HG03280 (cell line): ENCODE measurements at regions not wholly inside any gene's neighbourhood (a gene's known extent, or its start where the extent isn't known, plus 50 kb on each side); places are given as distances from the start of the nearest gene placed in this dataset.

Experiments used
- ATAC-seq: cut with Tn5 transposase; IDR thresholded peaks from one replicate; pipeline ENCODE4 v1.9.1; 2021; ENCODE audit warnings: mild to moderate bottlenecking, moderate library complexity; ENCODE audit not compliant: unreplicated experiment

GRCh38 chr2:139963863-139964355, 1183.7 kb upstream of the NXPH2 start:
- no peak for ATAC-seq

GRCh38 chr2:139949242-139949972, 1169.2 kb upstream of the NXPH2 start:
- ATAC-seq = no peak

- ATAC-seq = no peak
Observed at GRCh38 chr2:139946690-139947089, 1166.5 kb upstream of the NXPH2 start.

GRCh38 chr2:139940686-139941085, 1160.5 kb upstream of the NXPH2 start:
- ATAC-seq = no peak

- no peak for ATAC-seq
Observed at GRCh38 chr2:139925903-139926302, 1145.7 kb upstream of the NXPH2 start.

GRCh38 chr2:139924070-139924469, 1143.9 kb upstream of the NXPH2 start:
- ATAC-seq = no peak

GRCh38 chr2:139918982-139919381, 1138.8 kb upstream of the NXPH2 start:
- no peak for ATAC-seq

- ATAC-seq = no peak
Observed at GRCh38 chr2:139917690-139918384, 1137.6 kb upstream of the NXPH2 start.

- no peak for ATAC-seq
Observed at GRCh38 chr2:139916822-139917221, 1136.6 kb upstream of the NXPH2 start.

- ATAC-seq = no peak
Observed at GRCh38 chr2:139911160-139911559, 1131.0 kb upstream of the NXPH2 start.

- ATAC-seq = no peak
Observed at GRCh38 chr2:139909136-139909535, 1128.9 kb upstream of the NXPH2 start.

GRCh38 chr2:139905624-139906023, 1125.4 kb upstream of the NXPH2 start:
- ATAC-seq = no peak

- no peak for ATAC-seq
Observed at GRCh38 chr2:139891636-139892035, 1111.4 kb upstream of the NXPH2 start.

GRCh38 chr2:139885921-139886498, 1105.8 kb upstream of the NXPH2 start:
- no peak for ATAC-seq

GRCh38 chr2:139876964-139877363, 1096.8 kb upstream of the NXPH2 start:
- no peak for ATAC-seq

GRCh38 chr2:139876321-139876720, 1096.1 kb upstream of the NXPH2 start:
- ATAC-seq = no peak

- no peak for ATAC-seq
Observed at GRCh38 chr2:139872503-139872902, 1092.3 kb upstream of the NXPH2 start.

- no peak for ATAC-seq
Observed at GRCh38 chr2:139872032-139872431, 1091.8 kb upstream of the NXPH2 start.

GRCh38 chr2:139867601-139868226, 1087.5 kb upstream of the NXPH2 start:
- ATAC-seq = no peak

- no peak for ATAC-seq
Observed at GRCh38 chr2:139864821-139865302, 1084.7 kb upstream of the NXPH2 start.

GRCh38 chr2:139854769-139855483, 1074.7 kb upstream of the NXPH2 start:
- no peak for ATAC-seq
